Uterus (tissue), 2 donors: ENCODE measurements at regions not wholly inside any gene's neighbourhood (a gene's known extent, or its start where the extent isn't known, plus 50 kb on each side); places are given as distances from the start of the nearest gene placed in this dataset.

Experiments
- CTCF ChIP-seq, 4 experiments: fragments of 200-600 bp in 2 of 4; fragments of 450-650 bp in 2 of 4; sonication (generic) in 2 of 4; IDR thresholded peaks; one replicate each; pipeline ENCODE4 v1.5.1; 2016 to 2019; ENCODE audit warnings: antibody characterized with exemption in 4 of 4, mild to moderate bottlenecking in 2 of 4, moderate library complexity in 1 of 4
- POLR2A ChIP-seq, 2 donors: fragments of 450-650 bp; IDR thresholded peaks; one replicate each; pipeline ENCODE4 v1.6.1; 2016; ENCODE audit warnings: antibody characterized with exemption in 2 of 2, mild to moderate bottlenecking in 1 of 2, moderate library complexity in 1 of 2

DNA sequence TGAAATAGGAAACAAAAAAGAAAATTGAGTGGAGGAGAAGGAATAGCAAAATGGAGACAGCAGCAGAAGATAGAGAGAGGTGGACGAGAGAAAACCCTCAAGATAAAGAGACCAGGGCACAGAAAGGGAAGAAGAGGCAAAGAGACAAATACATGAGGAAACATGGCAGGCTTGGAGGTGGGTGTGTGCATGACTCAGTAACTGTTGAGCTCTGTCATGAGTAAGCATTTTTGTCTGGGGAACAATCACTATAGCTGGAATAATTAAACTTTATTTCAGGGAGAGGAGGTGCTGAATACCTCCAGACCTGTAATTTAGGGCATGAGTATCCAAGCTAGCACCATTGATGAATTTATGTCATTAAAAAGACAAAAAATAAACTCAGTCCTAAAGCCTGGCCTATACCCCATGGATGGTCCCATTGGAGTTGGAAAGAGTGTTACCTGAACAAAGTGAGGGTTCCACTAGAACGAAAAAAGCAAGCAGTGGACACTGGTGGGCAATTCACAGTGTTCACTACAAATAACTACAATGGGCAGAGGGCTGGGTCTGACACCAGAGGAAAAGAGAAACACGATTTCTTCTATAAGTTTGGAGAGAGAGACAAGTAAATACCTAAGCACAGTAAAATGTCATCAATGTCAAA lies 145.5 kb downstream of the ADCYAP1 start:
- TF ChIP-seq CTCF (IDR thresholded peaks at IDR 0.05) (no peak), POLR2A (IDR thresholded peaks at IDR 0.05) (no peak)
